ENCODE measurements at regions not wholly inside any gene's neighbourhood (a gene's known extent, or its start where the extent isn't known, plus 50 kb on each side); places are given as distances from the start of the nearest gene placed in this dataset.
"Not testable (repeated sequence)": the region's sequence is repeated elsewhere in the genome, so short reads cannot be mapped to it uniquely, and the experiment has no call there.

- Histone ChIP-seq H3K4me3 (replicated peaks in 1 of 4; ENCODE audit: control extremely low read depth in 1 of 4, insufficient read depth in 1 of 4, low read depth in 3 of 4, low read length in 4 of 4) (no peak overlapping the region), H2AFZ (ENCODE audit: low read length) (no peak overlapping the region), H4K20me1 (ENCODE audit: control insufficient read depth, extremely low read depth, insufficient read depth, low read length) (no peaks in the 10 kb centered on the region), H3K79me2 (ENCODE audit: control insufficient read depth, insufficient read depth, low read length) (no peaks in the 10 kb centered on the region), H3K9me3 (ENCODE audit: control insufficient read depth, insufficient read depth, low read depth, low read length) (no peaks in the 10 kb centered on the region), H3K27ac (ENCODE audit: insufficient read depth, low read length) (no peak overlapping the region), H3K4me1 (ENCODE audit: control insufficient read depth, extremely low read depth, insufficient read depth, low read length) (no peaks in the 10 kb centered on the region), H3K27me3 (ENCODE audit: control insufficient read depth, insufficient read depth, low read length) (no peaks in the 10 kb centered on the region), H3K9ac (ENCODE audit: insufficient read depth, low read length) (no peak overlapping the region), H3K4me2 (ENCODE audit: extremely low read depth, insufficient read depth, low read length) (no peak overlapping the region), H3K36me3 (ENCODE audit: control insufficient read depth, insufficient read depth, low read length) (no peaks in the 10 kb centered on the region)
- no peak for DNase-seq (ENCODE audit: low read depth in 2 of 2)
- TF ChIP-seq EZH2 (IDR thresholded peaks at IDR 0.05; ENCODE audit: low read length, missing control alignments) (no peak), CTCF (conservative IDR thresholded peaks at IDR 0.05 in 1 of 2, IDR thresholded peaks at IDR 0.05 in 1 of 2; ENCODE audit: low read depth in 1 of 2, low read length in 2 of 2) (no peak)
Measured at GRCh38 chr6:61168878-61169277, 1117.1 kb downstream of the KHDRBS2 start.

- H4K20me1 ChIP-seq (ENCODE audit: control insufficient read depth, extremely low read depth, insufficient read depth, low read length); H3K27me3 ChIP-seq (ENCODE audit: control insufficient read depth, insufficient read depth, low read length); H3K9ac ChIP-seq (ENCODE audit: insufficient read depth, low read length); DNase-seq (ENCODE audit: low read depth in 2 of 2); H2AFZ ChIP-seq (ENCODE audit: low read length); H3K4me1 ChIP-seq (ENCODE audit: control insufficient read depth, extremely low read depth, insufficient read depth, low read length); H3K27ac ChIP-seq (ENCODE audit: insufficient read depth, low read length); H3K4me2 ChIP-seq (ENCODE audit: extremely low read depth, insufficient read depth, low read length); H3K9me3 ChIP-seq (ENCODE audit: control insufficient read depth, insufficient read depth, low read depth, low read length); H3K79me2 ChIP-seq (ENCODE audit: control insufficient read depth, insufficient read depth, low read length); H3K4me3 ChIP-seq (replicated peaks in 1 of 4; ENCODE audit: control extremely low read depth in 1 of 4, insufficient read depth in 1 of 4, low read depth in 3 of 4, low read length in 4 of 4); H3K36me3 ChIP-seq (ENCODE audit: control insufficient read depth, insufficient read depth, low read length): not testable (repeated sequence)
Measured at GRCh38 chr6:61149039-61149438, 1137.0 kb downstream of the KHDRBS2 start.

- not testable (repeated sequence) for H3K4me2 ChIP-seq (ENCODE audit: extremely low read depth, insufficient read depth, low read length); H2AFZ ChIP-seq (ENCODE audit: low read length); H3K27ac ChIP-seq (ENCODE audit: insufficient read depth, low read length); H3K4me3 ChIP-seq (replicated peaks in 1 of 4; ENCODE audit: control extremely low read depth in 1 of 4, insufficient read depth in 1 of 4, low read depth in 3 of 4, low read length in 4 of 4); H3K36me3 ChIP-seq (ENCODE audit: control insufficient read depth, insufficient read depth, low read length); DNase-seq (ENCODE audit: low read depth in 2 of 2); H3K27me3 ChIP-seq (ENCODE audit: control insufficient read depth, insufficient read depth, low read length); H3K9me3 ChIP-seq (ENCODE audit: control insufficient read depth, insufficient read depth, low read depth, low read length); H3K9ac ChIP-seq (ENCODE audit: insufficient read depth, low read length); H3K79me2 ChIP-seq (ENCODE audit: control insufficient read depth, insufficient read depth, low read length); H3K4me1 ChIP-seq (ENCODE audit: control insufficient read depth, extremely low read depth, insufficient read depth, low read length); H4K20me1 ChIP-seq (ENCODE audit: control insufficient read depth, extremely low read depth, insufficient read depth, low read length)
Measured at GRCh38 chr6:61142261-61142660, 1143.8 kb downstream of the KHDRBS2 start.

GRCh38 chr6:61134028-61134427 lies 1152.0 kb downstream of the KHDRBS2 start:
- H4K20me1 ChIP-seq (ENCODE audit: control insufficient read depth, extremely low read depth, insufficient read depth, low read length) = no peaks in the 10 kb centered on the region
- no peaks in the 10 kb centered on the region for H3K9me3 ChIP-seq (ENCODE audit: control insufficient read depth, insufficient read depth, low read depth, low read length)
- no peak overlapping the region for H3K4me2 ChIP-seq (ENCODE audit: extremely low read depth, insufficient read depth, low read length)

GRCh38 chr6:61114185-61114584 lies 1171.8 kb downstream of the KHDRBS2 start:
- not testable (repeated sequence) for H3K9me3 ChIP-seq (ENCODE audit: control insufficient read depth, insufficient read depth, low read depth, low read length); H3K79me2 ChIP-seq (ENCODE audit: control insufficient read depth, insufficient read depth, low read length)

More at GRCh38 chr6:61134028-61134427, 1152.0 kb downstream of the KHDRBS2 start:
- no peak overlapping the region for H3K9ac ChIP-seq (ENCODE audit: insufficient read depth, low read length)
- H3K79me2 ChIP-seq (ENCODE audit: control insufficient read depth, insufficient read depth, low read length) = no peaks in the 10 kb centered on the region
- no peaks in the 10 kb centered on the region for H3K36me3 ChIP-seq (ENCODE audit: control insufficient read depth, insufficient read depth, low read length)
- no peak overlapping the region for H3K27ac ChIP-seq (ENCODE audit: insufficient read depth, low read length)
- no peaks in the 10 kb centered on the region for H3K27me3 ChIP-seq (ENCODE audit: control insufficient read depth, insufficient read depth, low read length)
- no peak overlapping the region for H2AFZ ChIP-seq (ENCODE audit: low read length)
- H3K4me1 ChIP-seq (ENCODE audit: control insufficient read depth, extremely low read depth, insufficient read depth, low read length) = no peaks in the 10 kb centered on the region
- TF ChIP-seq CTCF (conservative IDR thresholded peaks at IDR 0.05 in 1 of 2, IDR thresholded peaks at IDR 0.05 in 1 of 2; ENCODE audit: low read depth in 1 of 2, low read length in 2 of 2) = no peak
- TF ChIP-seq EZH2 (IDR thresholded peaks at IDR 0.05; ENCODE audit: low read length, missing control alignments) = no peak
- no peak overlapping the region for H3K4me3 ChIP-seq (replicated peaks in 1 of 4; ENCODE audit: control extremely low read depth in 1 of 4, insufficient read depth in 1 of 4, low read depth in 3 of 4, low read length in 4 of 4)
- DNase-seq (ENCODE audit: low read depth in 2 of 2) = no peak

More at GRCh38 chr6:61114185-61114584, 1171.8 kb downstream of the KHDRBS2 start:
- H3K4me1 ChIP-seq (ENCODE audit: control insufficient read depth, extremely low read depth, insufficient read depth, low read length); H3K36me3 ChIP-seq (ENCODE audit: control insufficient read depth, insufficient read depth, low read length); H4K20me1 ChIP-seq (ENCODE audit: control insufficient read depth, extremely low read depth, insufficient read depth, low read length); DNase-seq (ENCODE audit: low read depth in 2 of 2); H3K4me3 ChIP-seq (replicated peaks in 1 of 4; ENCODE audit: control extremely low read depth in 1 of 4, insufficient read depth in 1 of 4, low read depth in 3 of 4, low read length in 4 of 4); H3K4me2 ChIP-seq (ENCODE audit: extremely low read depth, insufficient read depth, low read length); H3K9ac ChIP-seq (ENCODE audit: insufficient read depth, low read length); H3K27me3 ChIP-seq (ENCODE audit: control insufficient read depth, insufficient read depth, low read length); H3K27ac ChIP-seq (ENCODE audit: insufficient read depth, low read length); H2AFZ ChIP-seq (ENCODE audit: low read length): not testable (repeated sequence)

All from fibroblast of lung (primary cell).